Endothelial cell of umbilical vein (primary cell): ENCODE measurements at regions not wholly inside any gene's neighbourhood (a gene's known extent, or its start where the extent isn't known, plus 50 kb on each side); places are given as distances from the start of the nearest gene placed in this dataset.

Source experiments
- BruUV-seq: library from RNA; stranded (reverse); fragments of 400-500 nt; replicated peaks from 2 replicates; lab custom pipeline; 2021; lab: Mats Ljungman, UMichigan
- CTCF ChIA-PET: fragments of 300-600, 350-600 bp; sonication (Branson Sonifier 250); formaldehyde crosslinking; loops from one replicate; lab custom pipeline; 2021; ENCODE audit warnings: antibody characterized with exemption, inconsistent platforms; lab: Charles Lee
- POLR2A ChIA-PET: fragments of 300-600, 350-600 bp; sonication (Branson Sonifier 250); formaldehyde crosslinking; loops from one replicate; lab custom pipeline; 2021; ENCODE audit warnings: antibody characterized with exemption, inconsistent platforms; lab: Charles Lee
- DNase-seq: peaks from one replicate; pipeline ENCODE4 v3.0.0-alpha.2; 2011; ENCODE audit warnings: low read depth, low spot score
- FAIRE-seq: peaks from 2 replicates; lab custom pipeline; 2011; peaks lifted over from hg19 to GRCh38; lab: Jason Lieb, UNC
- H2AFZ ChIP-seq: 2 replicates; pipeline ENCODE4 v1.6.0; 2012; ENCODE audit warnings: low read depth, low read length, control low read depth, inconsistent platforms
- H3K27ac ChIP-seq: 2 replicates; pipeline ENCODE4 v1.5.1; 2011; ENCODE audit warnings: low read depth, mild to moderate bottlenecking, control low read depth, low read length, moderate library complexity; ENCODE audit not compliant: insufficient read depth
- H3K27me3 ChIP-seq, 2 experiments: 2 replicates each; pipeline versions ENCODE4 v1.6.0 to v1.6.1; 2011; ENCODE audit warnings: low read length in 2 of 2, mixed read lengths in 1 of 2; ENCODE audit not compliant: control insufficient read depth in 2 of 2, insufficient read depth in 2 of 2
- H3K36me3 ChIP-seq, 2 experiments: 2 replicates in 1 of 2; 3 replicates in 1 of 2; pipeline ENCODE4 v1.5.1; 2011; ENCODE audit warnings: low read length in 2 of 2, mild to moderate bottlenecking in 1 of 2, moderate library complexity in 1 of 2; ENCODE audit not compliant: control insufficient read depth in 2 of 2, insufficient read depth in 2 of 2; ENCODE audit errors: extremely low read depth in 1 of 2
- H3K4me1 ChIP-seq: 3 replicates; pipeline ENCODE4 v1.5.1; 2011; ENCODE audit warnings: mild to moderate bottlenecking, low read length; ENCODE audit not compliant: control insufficient read depth, insufficient read depth; ENCODE audit errors: extremely low read depth
- H3K4me2 ChIP-seq: 2 replicates; pipeline ENCODE4 v1.6.1; 2011; ENCODE audit warnings: low read length, control low read depth, mixed read lengths; ENCODE audit not compliant: insufficient read depth
- H3K4me3 ChIP-seq, 3 experiments: fragments of 200-600 bp in 1 of 3; sonication (generic), shearing (Covaris generic) in 1 of 3; replicated peaks in 1 of 3; 2 replicates each; pipeline ENCODE4 v1.5.1; 2011 to 2016; ENCODE audit warnings: control low read depth in 3 of 3, low read length in 3 of 3, mild to moderate bottlenecking in 2 of 3, inconsistent platforms in 1 of 3, low read depth in 1 of 3, moderate library complexity in 1 of 3; ENCODE audit not compliant: insufficient read depth in 1 of 3
- H3K79me2 ChIP-seq: 2 replicates; pipeline ENCODE4 v1.6.0; 2012; ENCODE audit warnings: low read length, inconsistent platforms; ENCODE audit not compliant: control insufficient read depth, insufficient read depth
- H3K9ac ChIP-seq: replicated peaks from 2 replicates; pipeline ENCODE3; 2011; ENCODE audit warnings: low read length, control low read depth; ENCODE audit not compliant: insufficient read depth; ENCODE audit errors: extremely low read depth
- H3K9me1 ChIP-seq: replicated peaks from 3 replicates; pipeline ENCODE4 v1.6.0; 2011; ENCODE audit warnings: mild to moderate bottlenecking, low read length; ENCODE audit not compliant: control insufficient read depth, insufficient read depth; ENCODE audit errors: extremely low read depth
- H3K9me3 ChIP-seq: replicated peaks from 2 replicates; pipeline ENCODE4 v1.5.1; 2012; ENCODE audit warnings: low read length, inconsistent platforms; ENCODE audit not compliant: control insufficient read depth, insufficient read depth
- H4K20me1 ChIP-seq: replicated peaks from 2 replicates; pipeline ENCODE3; 2011; ENCODE audit warnings: mild to moderate bottlenecking, low read length; ENCODE audit not compliant: control insufficient read depth, insufficient read depth; ENCODE audit errors: extremely low read depth
- EZH2 ChIP-seq: IDR thresholded peaks from 2 replicates; pipeline ENCODE4 v1.6.1; 2012; ENCODE audit warnings: borderline replicate concordance, low read depth, mild to moderate bottlenecking, moderate library complexity, low read length, inconsistent platforms; ENCODE audit not compliant: severe bottlenecking
- FOS ChIP-seq: IDR thresholded peaks from 2 replicates; pipeline ENCODE4 v1.6.1; 2011; ENCODE audit warnings: mild to moderate bottlenecking, low read length, moderate library complexity, borderline replicate concordance; ENCODE audit not compliant: insufficient read depth
- GATA2 ChIP-seq: IDR thresholded peaks from 2 replicates; pipeline ENCODE4 v1.7.0; 2011; ENCODE audit warnings: low read depth, mild to moderate bottlenecking, moderate library complexity, mixed read lengths, low read length; ENCODE audit not compliant: insufficient read length, insufficient read depth
- JUN ChIP-seq: IDR thresholded peaks from 2 replicates; pipeline ENCODE4 v1.6.1; 2011; ENCODE audit warnings: borderline replicate concordance, low read depth; ENCODE audit not compliant: insufficient read length, insufficient read depth
- MYC ChIP-seq: IDR thresholded peaks from one replicate; pipeline ENCODE4 v1.6.1; 2011; ENCODE audit warnings: mild to moderate bottlenecking, low read depth, low read length
- POLR2A ChIP-seq: IDR thresholded peaks from 2 replicates; pipeline ENCODE4 v1.6.1; 2012; ENCODE audit warnings: low read depth, mild to moderate bottlenecking, control low read depth, low read length
- POLR2AphosphoS5 ChIP-seq: IDR thresholded peaks from 2 replicates; pipeline ENCODE4 v1.6.1; 2012; ENCODE audit warnings: low read depth, mild to moderate bottlenecking, control low read depth, low read length, moderate library complexity; ENCODE audit not compliant: insufficient read depth
- dilution Hi-C: fragments of 300-500 bp; cut with MboI; formaldehyde crosslinking; loops from one replicate; pipeline ENCODE4 v1.15.0; 2019; ENCODE audit warnings: low sequenced_read_pairs; ENCODE audit not compliant: extremely low pct_ligation_motif_present
- intact Hi-C: fragments of 100-400 bp; cut with micrococcal nuclease; formaldehyde crosslinking; loops from one replicate; pipeline ENCODE4 v1.10.0; 2022
- TF ChIP-seq, protein P1 (sequence below), 2 donors: IDR thresholded peaks; 1 replicate in 1 of 2; 2 replicates in 1 of 2; pipeline ENCODE4 v1.5.1; 2011; ENCODE audit warnings: low read length in 2 of 2, mild to moderate bottlenecking in 2 of 2, moderate library complexity in 2 of 2, control low read depth in 1 of 2, inconsistent platforms in 1 of 2, low read depth in 1 of 2; ENCODE audit not compliant: insufficient read depth in 1 of 2; ENCODE audit errors: extremely low read depth in 1 of 2
- TF ChIP-seq, protein P2 (sequence below): IDR thresholded peaks from 2 replicates; pipeline ENCODE4 v1.6.1; 2011; ENCODE audit not compliant: insufficient read depth, insufficient read length

DNA sequence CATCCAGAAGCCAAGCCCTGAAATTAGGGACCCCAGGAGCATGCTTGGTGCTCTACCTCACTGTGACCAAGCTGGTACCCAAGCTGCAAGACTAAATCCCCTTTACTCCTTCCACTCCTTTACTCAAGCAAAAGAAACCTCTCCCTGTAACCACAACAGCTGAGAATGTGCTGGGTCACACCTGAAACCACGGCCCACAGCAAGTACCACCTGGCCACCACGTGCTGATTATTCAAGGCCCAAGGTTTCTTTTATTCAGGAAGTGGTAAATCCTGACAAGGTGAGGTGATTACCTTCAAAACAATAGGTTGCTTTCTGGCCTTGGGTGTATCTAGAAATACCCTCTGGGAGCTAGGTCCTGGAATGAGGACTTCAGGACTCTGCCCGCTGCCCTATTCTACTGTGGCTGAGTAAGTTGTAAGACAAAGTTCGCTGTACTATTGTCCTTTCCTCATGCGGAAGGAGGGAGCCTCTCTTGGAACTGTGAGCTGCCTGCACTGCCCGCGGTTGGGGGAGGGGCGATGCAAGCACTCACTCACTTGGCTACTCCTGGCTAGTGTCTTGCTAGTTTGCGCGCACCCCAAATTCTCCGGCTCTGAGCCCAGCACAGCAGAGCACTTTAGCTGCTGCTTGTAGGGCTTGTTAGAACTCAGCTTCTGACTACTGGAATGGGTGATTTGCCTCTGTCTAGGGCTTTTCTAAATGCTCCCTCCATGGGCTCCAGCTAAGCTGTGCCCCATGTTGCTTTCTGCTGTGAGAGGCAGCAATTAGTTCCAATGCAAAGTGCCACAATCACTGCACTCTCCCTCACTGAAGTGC, 487.1 kb upstream of the CNTN3 start:
- DNase-seq (no peak), FAIRE-seq (no peak)
- Histone ChIP-seq H3K9me1 (no peaks in the 10 kb centered on the region), H3K79me2 (no peaks in the 10 kb centered on the region), H3K4me1 (no peaks in the 10 kb centered on the region), H4K20me1 (no peaks in the 10 kb centered on the region), H3K9me3 (peaks cover 6% of the 10 kb centered on the region), H3K4me3 (no peak overlapping the region), H3K4me2 (no peak overlapping the region), H3K9ac (no peak overlapping the region), H3K36me3 (no peaks in the 10 kb centered on the region), H3K27ac (no peak overlapping the region), H2AFZ (no peak overlapping the region), H3K27me3 (no peaks in the 10 kb centered on the region)
- intact Hi-C loops: no loop called here
- TF ChIP-seq FOS (no peak), MYC (no peak), EZH2 (no peak), POLR2A (no peak), JUN (no peak), GATA2 (no peak), POLR2AphosphoS5 (no peak)
- TF ChIP-seq, protein P1, sequence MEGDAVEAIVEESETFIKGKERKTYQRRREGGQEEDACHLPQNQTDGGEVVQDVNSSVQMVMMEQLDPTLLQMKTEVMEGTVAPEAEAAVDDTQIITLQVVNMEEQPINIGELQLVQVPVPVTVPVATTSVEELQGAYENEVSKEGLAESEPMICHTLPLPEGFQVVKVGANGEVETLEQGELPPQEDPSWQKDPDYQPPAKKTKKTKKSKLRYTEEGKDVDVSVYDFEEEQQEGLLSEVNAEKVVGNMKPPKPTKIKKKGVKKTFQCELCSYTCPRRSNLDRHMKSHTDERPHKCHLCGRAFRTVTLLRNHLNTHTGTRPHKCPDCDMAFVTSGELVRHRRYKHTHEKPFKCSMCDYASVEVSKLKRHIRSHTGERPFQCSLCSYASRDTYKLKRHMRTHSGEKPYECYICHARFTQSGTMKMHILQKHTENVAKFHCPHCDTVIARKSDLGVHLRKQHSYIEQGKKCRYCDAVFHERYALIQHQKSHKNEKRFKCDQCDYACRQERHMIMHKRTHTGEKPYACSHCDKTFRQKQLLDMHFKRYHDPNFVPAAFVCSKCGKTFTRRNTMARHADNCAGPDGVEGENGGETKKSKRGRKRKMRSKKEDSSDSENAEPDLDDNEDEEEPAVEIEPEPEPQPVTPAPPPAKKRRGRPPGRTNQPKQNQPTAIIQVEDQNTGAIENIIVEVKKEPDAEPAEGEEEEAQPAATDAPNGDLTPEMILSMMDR (IDR thresholded peaks at IDR 0.05; ENCODE audit: extremely low read depth in 1 of 2, insufficient read depth in 1 of 2, low read depth in 1 of 2, low read length in 2 of 2): no peak
- TF ChIP-seq, protein P2, sequence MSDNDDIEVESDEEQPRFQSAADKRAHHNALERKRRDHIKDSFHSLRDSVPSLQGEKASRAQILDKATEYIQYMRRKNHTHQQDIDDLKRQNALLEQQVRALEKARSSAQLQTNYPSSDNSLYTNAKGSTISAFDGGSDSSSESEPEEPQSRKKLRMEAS: no peak
- POLR2A ChIA-PET: no interaction called here
- CTCF ChIA-PET: no interaction called here
- BruUV-seq: no TSS peak
- dilution Hi-C loops: no loop called here
